SK-N-SH (cell line): ENCODE measurements at regions not wholly inside any gene's neighbourhood (a gene's known extent, or its start where the extent isn't known, plus 50 kb on each side); places are given as distances from the start of the nearest gene placed in this dataset.
A peak's percentile ranks its signal among the peaks of the same experiment; 100 is the strongest.

Source experiments
- CTCF ChIA-PET: fragments of 300-600, 350-600 bp; formaldehyde crosslinking; extraction: SDS; loops from one replicate; lab custom pipeline; 2021; lab: Yijun Ruan, JAX
- POLR2A ChIA-PET: fragments of 350-600 bp; sonication (Branson Sonifier 250); formaldehyde crosslinking; extraction: SDS; loops from one replicate; lab custom pipeline; 2020; ENCODE audit warnings: antibody characterized with exemption, inconsistent platforms; lab: Yijun Ruan, JAX
- DNase-seq: peaks from one replicate; pipeline ENCODE4 v3.0.0; 2012
- H2AFZ ChIP-seq: fragments of 200-600 bp; sonication (generic); 2 replicates; pipeline ENCODE4 v1.8.1; 2016; ENCODE audit warnings: antibody characterized with exemption, mild to moderate bottlenecking, low read depth
- H3F3A ChIP-seq: fragments of 200-600 bp; sonication (generic); replicated peaks from 2 replicates; pipeline ENCODE3; 2016; ENCODE audit warnings: antibody characterized with exemption, mild to moderate bottlenecking; ENCODE audit not compliant: insufficient read depth
- H3K27ac ChIP-seq, 2 experiments: fragments of 200-500 bp in 1 of 2; fragments of 200-600 bp in 1 of 2; sonication (Bioruptor generic) in 1 of 2; sonication (generic), shearing (Covaris generic) in 1 of 2; 2 replicates each; pipeline versions ENCODE4 v1.5.1 to v1.6.1; 2014 to 2016; ENCODE audit warnings: low read depth in 2 of 2, inconsistent platforms in 1 of 2, low read length in 1 of 2, mild to moderate bottlenecking in 1 of 2, mixed read lengths in 1 of 2
- H3K27me3 ChIP-seq: fragments of 200-600 bp; sonication (generic), shearing (Covaris generic); 2 replicates; pipeline ENCODE4 v1.6.1; 2016; ENCODE audit warnings: mixed run types; ENCODE audit not compliant: insufficient read depth
- H3K36me3 ChIP-seq, 2 experiments: fragments of 200-500 bp in 1 of 2; fragments of 200-600 bp in 1 of 2; sonication (Bioruptor generic) in 1 of 2; sonication (generic) in 1 of 2; replicated peaks in 1 of 2; 2 replicates each; pipeline versions ENCODE3 to v1.5.1; 2014 to 2016; ENCODE audit warnings: low read length in 1 of 2, mild to moderate bottlenecking in 1 of 2; ENCODE audit not compliant: insufficient read depth in 2 of 2, control insufficient read depth in 1 of 2
- H3K4me1 ChIP-seq, 2 experiments: fragments of 200-500 bp in 1 of 2; fragments of 200-600 bp in 1 of 2; sonication (Bioruptor generic) in 1 of 2; sonication (generic), shearing (Covaris generic) in 1 of 2; 2 replicates each; pipeline versions ENCODE4 v1.5.1 to v1.6.1; 2014 to 2016; ENCODE audit warnings: low read depth in 1 of 2, low read length in 1 of 2, mixed run types in 1 of 2; ENCODE audit not compliant: insufficient read depth in 2 of 2, control insufficient read depth in 1 of 2
- H3K4me2 ChIP-seq: fragments of 200-600 bp; sonication (generic), shearing (Covaris generic); 2 replicates; pipeline ENCODE4 v1.6.1; 2017; ENCODE audit warnings: mixed run types
- H3K4me3 ChIP-seq, 2 experiments: fragments of 200-500 bp in 1 of 2; fragments of 200-600 bp in 1 of 2; sonication (Bioruptor generic) in 1 of 2; sonication (generic), shearing (Covaris generic) in 1 of 2; 2 replicates each; pipeline versions ENCODE4 v1.5.1 to v1.8.1; 2014 to 2016; ENCODE audit warnings: low read depth in 2 of 2, inconsistent platforms in 1 of 2, low read length in 1 of 2, mild to moderate bottlenecking in 1 of 2, mixed read lengths in 1 of 2, moderate library complexity in 1 of 2
- H3K79me2 ChIP-seq: fragments of 200-600 bp; sonication (generic); 2 replicates; pipeline ENCODE4 v1.8.1; 2017; ENCODE audit warnings: mild to moderate bottlenecking; ENCODE audit not compliant: insufficient read depth
- H3K9ac ChIP-seq: fragments of 200-600 bp; sonication (generic); 2 replicates; pipeline ENCODE4 v1.6.1; 2017; ENCODE audit warnings: mixed run types
- H3K9me2 ChIP-seq: fragments of 200-600 bp; sonication (generic); 2 replicates; pipeline ENCODE4 v1.6.1; 2017; ENCODE audit warnings: mixed run types
- H3K9me3 ChIP-seq: fragments of 200-600 bp; sonication (generic); 2 replicates; pipeline ENCODE4 v1.6.1; 2017; ENCODE audit warnings: mixed run types, mild to moderate bottlenecking, moderate library complexity
- H4K20me1 ChIP-seq: fragments of 200-600 bp; sonication (generic); 2 replicates; pipeline ENCODE4 v1.6.1; 2017; ENCODE audit warnings: mild to moderate bottlenecking, mixed run types; ENCODE audit not compliant: insufficient read depth
- CHD2 ChIP-seq: fragments of 150-350 bp; IDR thresholded peaks from 2 replicates; pipeline ENCODE4 v1.6.1; 2018; ENCODE audit warnings: low read length; ENCODE audit not compliant: partially characterized antibody
- EP300 ChIP-seq, 2 experiments: IDR thresholded peaks; 2 replicates each; pipeline versions ENCODE4 v1.4.0 to v1.6.1; 2012; ENCODE audit warnings: borderline replicate concordance in 1 of 2, low read depth in 1 of 2, low read length in 1 of 2
- FOXJ3 ChIP-seq: sonication (generic); formaldehyde crosslinking; IDR thresholded peaks from 2 replicates; pipeline ENCODE4 v1.5.1; 2020; ENCODE audit warnings: mild to moderate bottlenecking, missing genetic modification reagents
- FOXM1 ChIP-seq: IDR thresholded peaks from 2 replicates; pipeline ENCODE4 v1.4.0; 2012; ENCODE audit warnings: low read depth, mild to moderate bottlenecking
- GATA2 ChIP-seq: sonication (generic); formaldehyde crosslinking; IDR thresholded peaks from 2 replicates; pipeline ENCODE4 v1.5.0; 2020; ENCODE audit warnings: mild to moderate bottlenecking, missing genetic modification reagents
- RXRA ChIP-seq: IDR thresholded peaks from 2 replicates; pipeline ENCODE4 v1.4.0; 2012; ENCODE audit warnings: low read depth, mild to moderate bottlenecking, borderline replicate concordance
- TEAD4 ChIP-seq: IDR thresholded peaks from 2 replicates; pipeline ENCODE4 v1.4.0; 2012; ENCODE audit warnings: mild to moderate bottlenecking, borderline replicate concordance; ENCODE audit not compliant: insufficient read depth
- YY1 ChIP-seq: IDR thresholded peaks from 2 replicates; pipeline ENCODE4 v1.4.0; 2012; ENCODE audit warnings: low read depth, mild to moderate bottlenecking
- WGBS: methylation state at CpG from one replicate; pipeline ENCODE4 v1.1.6; 2017; ENCODE audit warnings: low lambda C conversion rate; 5-methylcytosine and 5-hydroxymethylcytosine counted together
- TF ChIP-seq, protein P1 (sequence below): IDR thresholded peaks from 2 replicates; pipeline ENCODE4 v1.4.0; 2012; ENCODE audit warnings: low read depth, borderline replicate concordance
- TF ChIP-seq, protein P2 (sequence below): fragments of 150-350 bp; IDR thresholded peaks from 2 replicates; pipeline ENCODE4 v1.6.1; 2016; ENCODE audit warnings: mild to moderate bottlenecking, low read depth, low read length

DNA sequence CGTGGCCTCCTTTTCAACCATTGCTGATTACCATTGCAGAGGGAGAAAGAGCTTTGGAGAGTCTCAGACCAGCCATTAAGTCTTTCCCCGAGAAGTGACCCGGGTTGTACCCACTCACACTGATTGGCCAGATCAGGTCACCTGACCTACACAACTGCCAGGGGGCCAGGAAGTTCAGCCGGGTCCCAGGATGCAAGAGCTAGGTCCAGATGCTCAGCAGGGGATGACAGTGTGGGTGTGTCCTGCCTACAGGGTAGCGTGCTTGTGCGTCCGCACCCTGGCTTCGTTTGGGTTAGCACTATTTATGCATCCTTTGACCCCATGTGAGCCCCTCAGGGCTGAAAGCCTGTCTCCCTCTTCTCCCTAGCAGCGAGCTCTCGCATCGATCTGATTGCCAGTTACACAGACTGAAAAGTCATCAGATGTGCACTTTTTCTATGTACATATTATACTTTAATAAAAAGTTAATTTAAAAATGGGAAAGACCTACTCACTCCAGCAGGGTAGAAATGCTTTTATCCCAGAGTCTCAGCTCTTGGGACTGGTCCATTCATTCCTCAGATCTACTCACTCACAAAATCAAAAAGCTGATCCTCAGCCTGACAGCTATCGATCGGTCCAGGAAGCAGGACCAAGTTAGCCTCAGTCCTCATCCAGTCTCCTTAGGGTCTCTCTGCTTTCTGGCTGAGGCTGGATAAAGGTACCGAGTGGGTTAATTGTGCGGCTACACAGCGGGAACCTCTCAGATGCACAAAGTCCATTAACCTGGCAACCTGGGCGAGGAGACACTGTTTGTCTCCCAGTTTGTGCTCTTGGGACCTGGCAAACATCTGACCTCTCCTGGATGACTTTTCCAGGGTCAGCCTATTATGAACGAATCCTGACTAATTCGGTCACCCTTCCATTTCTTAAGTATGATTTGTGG, 68.0 kb downstream of the SERPINA3 start:
- Histone ChIP-seq H3K9ac (no peak overlapping the region), H3K4me2 (no peak overlapping the region), H3K9me2 (no peaks in the 10 kb centered on the region), H3F3A (no peaks in the 10 kb centered on the region), H3K4me1 (peaks cover 0 to 5% of the 10 kb centered on the region in 2 experiments; a peak in 1 of 4 replicates), H3K27me3 (no peaks in the 10 kb centered on the region), H3K79me2 (no peaks in the 10 kb centered on the region), H3K9me3 (no peaks in the 10 kb centered on the region), H3K27ac (no peak overlapping the region), H3K4me3 (no peak overlapping the region), H4K20me1 (no peaks in the 10 kb centered on the region), H3K36me3 (no peaks in the 10 kb centered on the region), H2AFZ (no peak overlapping the region)
- 75% methylated on average over 19 of the region's 19 CpGs for WGBS
- ChIA-PET CTCF (interaction anchor here (0.6 to 3.5 kb wide), 6 partner anchors 9 to 1315 kb away, joined by 3 to 29 read pairs (median 3); no protein-coding TSS in a partner anchor), POLR2A (no interaction called here)
- TF ChIP-seq TEAD4 (no peak), EP300 (IDR thresholded peaks at IDR 0.05; ENCODE audit: borderline replicate concordance in 1 of 2, low read depth in 1 of 2, low read length in 1 of 2) (no peak), FOXM1 (no peak), FOXJ3 (CRISPR knock-in tag) (no peak), CHD2 (no peak), RXRA (no peak)
- TF ChIP-seq, protein P1, sequence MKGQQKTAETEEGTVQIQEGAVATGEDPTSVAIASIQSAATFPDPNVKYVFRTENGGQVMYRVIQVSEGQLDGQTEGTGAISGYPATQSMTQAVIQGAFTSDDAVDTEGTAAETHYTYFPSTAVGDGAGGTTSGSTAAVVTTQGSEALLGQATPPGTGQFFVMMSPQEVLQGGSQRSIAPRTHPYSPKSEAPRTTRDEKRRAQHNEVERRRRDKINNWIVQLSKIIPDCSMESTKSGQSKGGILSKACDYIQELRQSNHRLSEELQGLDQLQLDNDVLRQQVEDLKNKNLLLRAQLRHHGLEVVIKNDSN = peak; percentile 20; the same call in 1 of the 2 replicates
- TF ChIP-seq, protein P2, sequence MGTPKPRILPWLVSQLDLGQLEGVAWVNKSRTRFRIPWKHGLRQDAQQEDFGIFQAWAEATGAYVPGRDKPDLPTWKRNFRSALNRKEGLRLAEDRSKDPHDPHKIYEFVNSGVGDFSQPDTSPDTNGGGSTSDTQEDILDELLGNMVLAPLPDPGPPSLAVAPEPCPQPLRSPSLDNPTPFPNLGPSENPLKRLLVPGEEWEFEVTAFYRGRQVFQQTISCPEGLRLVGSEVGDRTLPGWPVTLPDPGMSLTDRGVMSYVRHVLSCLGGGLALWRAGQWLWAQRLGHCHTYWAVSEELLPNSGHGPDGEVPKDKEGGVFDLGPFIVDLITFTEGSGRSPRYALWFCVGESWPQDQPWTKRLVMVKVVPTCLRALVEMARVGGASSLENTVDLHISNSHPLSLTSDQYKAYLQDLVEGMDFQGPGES = no peak
- peak; percentile 53 for DNase-seq

DNA sequence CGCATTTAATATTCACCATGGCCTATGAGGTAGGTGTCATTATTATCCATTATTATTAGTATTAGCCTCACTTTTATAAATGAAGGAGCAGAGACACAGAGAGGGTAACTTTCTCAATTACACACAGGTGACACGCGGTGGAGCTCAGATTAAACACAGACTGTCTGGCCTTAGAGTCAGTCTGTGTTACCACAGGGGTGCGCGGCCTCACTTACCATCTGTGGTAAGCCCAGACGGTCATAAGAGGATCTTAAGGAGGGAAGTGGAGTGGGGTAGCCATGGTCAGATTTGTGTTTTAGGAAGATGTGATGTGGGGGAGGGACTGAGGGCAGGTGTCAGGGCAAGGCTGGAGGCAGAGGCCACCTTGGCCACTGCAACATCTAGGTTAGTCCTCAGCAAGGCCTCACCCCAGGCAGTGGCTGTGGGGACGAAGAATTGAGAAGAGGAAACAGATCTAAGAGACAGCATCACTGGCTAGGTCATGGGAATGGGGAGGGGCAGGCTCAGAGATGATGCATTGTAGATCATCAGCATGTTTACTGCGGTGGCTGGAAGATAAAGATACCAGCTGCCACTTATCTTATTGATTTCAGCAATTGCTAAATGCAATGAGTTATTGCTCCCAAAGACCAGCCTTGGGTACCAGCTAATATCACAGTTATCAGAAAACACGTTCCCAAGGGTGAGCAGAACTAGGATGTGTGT, 67.1 kb downstream of the SERPINA3 start:
- TF ChIP-seq YY1 (no peak), GATA2 (CRISPR knock-in tag) (peak; percentile 39; the same call in 1 of the 2 replicates)
- CTCF ChIA-PET = interaction anchor here (1.2 to 3.5 kb wide), 3 partner anchors 10 to 1316 kb away, joined by 3 to 29 read pairs (median 5); no protein-coding TSS in a partner anchor
- Histone ChIP-seq H2AFZ (no peak overlapping the region), H3F3A (no peaks in the 10 kb centered on the region), H4K20me1 (no peaks in the 10 kb centered on the region), H3K4me2 (no peak overlapping the region), H3K9me2 (no peaks in the 10 kb centered on the region), H3K27me3 (no peaks in the 10 kb centered on the region), H3K9ac (no peak overlapping the region), H3K4me3 (no peak overlapping the region), H3K4me1 (peaks cover 0 to 5% of the 10 kb centered on the region in 2 experiments; a peak in 1 of 4 replicates), H3K79me2 (no peaks in the 10 kb centered on the region), H3K36me3 (no peaks in the 10 kb centered on the region), H3K27ac (no peak overlapping the region), H3K9me3 (no peaks in the 10 kb centered on the region)
- DNase-seq = no peak
- POLR2A ChIA-PET = no interaction called here
- WGBS = 69% methylated on average over 9 of the region's 9 CpGs
